ENCODE measurements at regions not wholly inside any gene's neighbourhood (a gene's known extent, or its start where the extent isn't known, plus 50 kb on each side); places are given as distances from the start of the nearest gene placed in this dataset.
"Not testable (repeated sequence)": the region's sequence is repeated elsewhere in the genome, so short reads cannot be mapped to it uniquely, and the experiment has no call there.

GRCh38 chr20:30641522-30641921 is 615.9 kb upstream of the DEFB115 start:
- not testable (repeated sequence) for TF ChIP-seq CTCF (conservative IDR thresholded peaks at IDR 0.05 in 1 of 2, IDR thresholded peaks at IDR 0.05 in 1 of 2; ENCODE audit: extremely low read depth in 1 of 2, insufficient read depth in 1 of 2, low read depth in 1 of 2, low read length in 2 of 2); EZH2 (IDR thresholded peaks at IDR 0.05; ENCODE audit: borderline replicate concordance, low read length)
